ENCODE measurements at regions not wholly inside any gene's neighbourhood (a gene's known extent, or its start where the extent isn't known, plus 50 kb on each side); places are given as distances from the start of the nearest gene placed in this dataset.

DNA sequence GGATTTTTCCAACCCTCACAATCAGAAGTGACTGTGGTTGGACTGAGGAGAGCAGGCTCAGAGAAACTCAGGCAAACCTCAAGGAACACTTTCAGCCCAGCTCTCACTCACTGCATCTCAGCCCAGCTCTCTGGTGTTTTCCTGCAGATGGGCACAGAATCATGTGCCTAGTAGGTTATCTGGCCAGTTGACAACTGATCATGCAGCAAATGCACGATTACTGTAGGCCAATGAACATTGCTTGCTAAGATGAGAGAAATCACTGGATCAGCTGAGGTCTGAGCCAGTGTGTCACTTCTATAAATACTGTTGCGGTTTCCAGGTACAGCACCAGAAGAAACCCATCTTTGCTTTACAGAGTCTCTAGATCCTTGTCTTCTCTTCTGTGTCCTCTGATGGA is 540.5 kb downstream of the CD83 start:
- peaks cover 4% of the 10 kb centered on the region; the same call in 1 of the 2 replicates for H3K27me3 Mint-ChIP-seq (ENCODE audit: low read depth)
- Histone ChIP-seq H2BK120ac (ENCODE audit: low read depth, low read length, poor library complexity, severe bottlenecking) (no peak overlapping the region), H3K79me1 (ENCODE audit: insufficient read depth, low read depth, low read length, poor library complexity, severe bottlenecking) (no peaks in the 10 kb centered on the region), H4K5ac (ENCODE audit: insufficient read length, low read depth, low read length) (no peak overlapping the region), H2BK15ac (ENCODE audit: low read depth, low read length) (no peak overlapping the region), H3K4me1 (ENCODE audit: insufficient read depth, low read length) (no peaks in the 10 kb centered on the region; the same call in 1 of the 2 replicates), H3K79me2 (ENCODE audit: insufficient read depth, low read length) (no peaks in the 10 kb centered on the region), H2BK5ac (ENCODE audit: insufficient read length, low read length) (no peak overlapping the region), H3K27me3 (ENCODE audit: insufficient read depth, low read length) (no peaks in the 10 kb centered on the region), H3K4me2 (ENCODE audit: insufficient read depth, insufficient read length, low read length) (no peak overlapping the region), H2BK12ac (ENCODE audit: insufficient read length, low read depth, low read length) (no peak overlapping the region), H4K20me1 (ENCODE audit: control insufficient read depth, insufficient read depth, insufficient read length) (no peaks in the 10 kb centered on the region), H3K14ac (ENCODE audit: insufficient read depth, low read length) (no peak overlapping the region), H3K9ac (ENCODE audit: extremely low read depth, insufficient read length, low read length) (no peak overlapping the region), H3K9me3 (ENCODE audit: control insufficient read depth, low read depth, low read length) (no peaks in the 10 kb centered on the region), H4K8ac (replicated peaks; ENCODE audit: insufficient read length, low read depth, low read length) (no peak overlapping the region), H3K18ac (ENCODE audit: insufficient read length, low read depth, low read length) (no peak overlapping the region), H4K91ac (ENCODE audit: insufficient read length, low read depth, low read length) (no peak overlapping the region), H3T11ph (ENCODE audit: low read length) (no peak overlapping the region), H2AFZ (ENCODE audit: low read length) (no peak overlapping the region), H3K4ac (ENCODE audit: low read depth, low read length) (no peak overlapping the region), H2AK5ac (ENCODE audit: insufficient read length, low read length) (no peak overlapping the region), H2BK20ac (ENCODE audit: low read depth, low read length, poor library complexity, severe bottlenecking) (no peak overlapping the region), H3K56ac (ENCODE audit: insufficient read length, low read depth, low read length) (no peak overlapping the region), H3K23me2 (ENCODE audit: insufficient read length, low read depth, low read length, poor library complexity, severe bottlenecking) (no peaks in the 10 kb centered on the region), H3K27ac (ENCODE audit: insufficient read length, low read depth, low read length) (no peak overlapping the region), H3K23ac (ENCODE audit: insufficient read length, low read depth, low read length) (no peak overlapping the region)
- no peak overlapping the region for H3K4me3 Mint-ChIP-seq
- no peak for DNase-seq
- peaks cover 10 to 23% of the 10 kb centered on the region in 2 experiments; a peak in 3 of 4 replicates for H3K4me1 Mint-ChIP-seq
- H3K36me3 Mint-ChIP-seq (ENCODE audit: insufficient read depth in 1 of 3, low read depth in 3 of 3): no peaks in the 10 kb centered on the region; a peak in 1 of 7 replicates
- TF ChIP-seq, protein P1, sequence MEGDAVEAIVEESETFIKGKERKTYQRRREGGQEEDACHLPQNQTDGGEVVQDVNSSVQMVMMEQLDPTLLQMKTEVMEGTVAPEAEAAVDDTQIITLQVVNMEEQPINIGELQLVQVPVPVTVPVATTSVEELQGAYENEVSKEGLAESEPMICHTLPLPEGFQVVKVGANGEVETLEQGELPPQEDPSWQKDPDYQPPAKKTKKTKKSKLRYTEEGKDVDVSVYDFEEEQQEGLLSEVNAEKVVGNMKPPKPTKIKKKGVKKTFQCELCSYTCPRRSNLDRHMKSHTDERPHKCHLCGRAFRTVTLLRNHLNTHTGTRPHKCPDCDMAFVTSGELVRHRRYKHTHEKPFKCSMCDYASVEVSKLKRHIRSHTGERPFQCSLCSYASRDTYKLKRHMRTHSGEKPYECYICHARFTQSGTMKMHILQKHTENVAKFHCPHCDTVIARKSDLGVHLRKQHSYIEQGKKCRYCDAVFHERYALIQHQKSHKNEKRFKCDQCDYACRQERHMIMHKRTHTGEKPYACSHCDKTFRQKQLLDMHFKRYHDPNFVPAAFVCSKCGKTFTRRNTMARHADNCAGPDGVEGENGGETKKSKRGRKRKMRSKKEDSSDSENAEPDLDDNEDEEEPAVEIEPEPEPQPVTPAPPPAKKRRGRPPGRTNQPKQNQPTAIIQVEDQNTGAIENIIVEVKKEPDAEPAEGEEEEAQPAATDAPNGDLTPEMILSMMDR (conservative IDR thresholded peaks at IDR 0.05): no peak
- no peaks in the 10 kb centered on the region for H3K9me3 Mint-ChIP-seq
- no peak overlapping the region for H3K27ac Mint-ChIP-seq
- WGBS (ENCODE audit: extremely low coverage, insufficient read length, low lambda C conversion rate): no CpG with 5 or more reads among the region's 2 CpGs
